ENCODE measurements at regions not wholly inside any gene's neighbourhood (a gene's known extent, or its start where the extent isn't known, plus 50 kb on each side); places are given as distances from the start of the nearest gene placed in this dataset.

DNA sequence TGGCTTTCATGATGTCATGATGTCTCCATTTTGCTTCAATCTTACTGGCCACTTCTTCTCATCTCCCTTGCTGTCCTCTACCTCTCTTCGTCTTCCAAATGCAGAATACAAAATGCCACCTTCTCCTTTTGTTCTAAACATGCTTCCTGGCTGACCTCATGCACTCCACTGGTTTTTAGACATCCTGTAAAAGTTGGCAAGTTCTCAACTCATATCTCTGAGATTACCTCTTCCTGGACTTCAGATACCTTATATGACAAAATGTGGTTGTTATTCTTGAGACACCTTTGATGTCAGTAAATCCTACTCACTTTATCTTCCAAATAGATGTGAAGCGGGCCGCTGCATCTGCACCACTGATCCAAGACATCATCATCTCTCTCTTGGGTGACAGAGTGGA is 212.7 kb upstream of the FOXA2 start:
- no peaks in the 10 kb centered on the region for H3K27me3 ChIP-seq (ENCODE audit: control insufficient read depth, insufficient read depth, low read length)
- peaks cover 22% of the 10 kb centered on the region for H3K4me1 ChIP-seq (ENCODE audit: control insufficient read depth, low read depth, low read length)
- H3K36me3 ChIP-seq (ENCODE audit: control insufficient read depth, low read depth, low read length), result no peaks in the 10 kb centered on the region
- H3K27ac ChIP-seq (ENCODE audit: low read length), result no peak overlapping the region
- no peak overlapping the region for H3K4me3 ChIP-seq (ENCODE audit: low read length)
- no peak overlapping the region for H3K9ac ChIP-seq (ENCODE audit: low read length)
- no peaks in the 10 kb centered on the region for H3K9me3 ChIP-seq (ENCODE audit: control insufficient read depth, low read depth, low read length)

DNA sequence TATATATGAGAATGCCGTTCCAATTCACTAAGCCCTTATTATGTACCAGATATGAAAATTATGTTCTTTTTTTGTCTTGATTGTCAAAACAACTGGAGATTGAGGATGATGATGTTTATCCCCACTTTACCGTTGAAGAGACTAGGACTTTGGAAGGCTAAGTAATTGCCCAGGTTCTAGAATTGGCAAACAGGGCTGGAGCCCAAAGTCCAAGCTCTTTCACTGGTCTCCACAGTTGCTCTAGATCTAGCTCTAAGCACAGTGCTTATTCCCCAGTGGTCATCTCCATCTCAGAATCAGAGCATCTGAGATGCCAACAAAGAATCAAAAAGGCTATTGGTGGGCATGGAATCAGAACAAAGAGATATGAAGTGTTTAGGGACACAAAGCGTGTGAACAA is 215.3 kb upstream of the FOXA2 start:
- Histone ChIP-seq H3K4me3 (ENCODE audit: low read length) (no peak overlapping the region), H3K4me1 (ENCODE audit: control insufficient read depth, low read depth, low read length) (peaks cover 27% of the 10 kb centered on the region), H3K27me3 (ENCODE audit: control insufficient read depth, insufficient read depth, low read length) (peaks cover 3% of the 10 kb centered on the region), H3K36me3 (ENCODE audit: control insufficient read depth, low read depth, low read length) (no peaks in the 10 kb centered on the region), H3K9me3 (ENCODE audit: control insufficient read depth, low read depth, low read length) (no peaks in the 10 kb centered on the region), H3K27ac (ENCODE audit: low read length) (no peak overlapping the region), H3K9ac (ENCODE audit: low read length) (no peak overlapping the region)

DNA sequence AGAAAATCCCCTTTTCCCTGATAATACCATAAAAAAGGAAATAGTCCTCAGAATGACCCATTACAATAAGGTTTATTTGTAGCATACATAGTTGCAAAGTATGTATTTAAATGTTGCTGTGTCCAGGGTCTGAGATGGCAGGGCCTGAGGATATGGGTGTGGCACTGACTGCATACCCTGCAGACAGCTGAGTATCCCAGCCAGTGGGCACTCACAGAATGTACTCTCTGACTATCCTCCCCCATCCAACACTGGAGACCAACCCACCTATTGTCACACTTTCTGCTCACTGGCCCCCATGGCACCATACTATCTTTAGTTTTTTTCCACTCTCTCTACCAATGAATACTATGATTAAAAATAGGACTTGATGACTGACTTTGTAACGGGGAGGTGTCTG is 215.8 kb upstream of the FOXA2 start:
- H3K27me3 ChIP-seq (ENCODE audit: control insufficient read depth, insufficient read depth, low read length), result peaks cover 3% of the 10 kb centered on the region
- H3K36me3 ChIP-seq (ENCODE audit: control insufficient read depth, low read depth, low read length), result no peaks in the 10 kb centered on the region

DNA sequence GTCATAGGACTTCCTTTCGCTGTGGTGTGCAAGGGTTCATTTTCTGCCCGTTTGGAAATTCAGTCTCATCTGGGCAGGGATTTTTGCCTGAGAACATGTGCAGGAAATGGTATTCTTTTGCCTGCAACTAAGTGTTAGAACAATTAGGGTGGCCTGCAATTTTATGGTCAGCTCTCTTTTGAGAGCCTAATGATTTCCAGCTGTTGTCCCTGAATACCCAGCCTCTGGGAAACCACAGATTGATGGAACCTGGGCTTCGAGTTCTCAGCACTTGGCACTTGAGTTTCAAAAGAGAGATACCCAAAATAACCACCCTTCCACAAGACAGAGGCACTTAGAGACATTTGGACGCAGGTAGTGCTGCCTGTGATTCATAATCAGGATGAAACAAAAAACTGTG is 217.2 kb upstream of the FOXA2 start:
- Histone ChIP-seq H3K36me3 (ENCODE audit: control insufficient read depth, low read depth, low read length) (no peaks in the 10 kb centered on the region), H3K4me1 (ENCODE audit: control insufficient read depth, low read depth, low read length) (peaks cover 27% of the 10 kb centered on the region), H3K9ac (ENCODE audit: low read length) (no peak overlapping the region), H3K4me3 (ENCODE audit: low read length) (no peak overlapping the region), H3K27ac (ENCODE audit: low read length) (no peak overlapping the region), H3K27me3 (ENCODE audit: control insufficient read depth, insufficient read depth, low read length) (peaks cover 3% of the 10 kb centered on the region), H3K9me3 (ENCODE audit: control insufficient read depth, low read depth, low read length) (no peaks in the 10 kb centered on the region)

More for the DNA sequence above, 215.8 kb upstream of the FOXA2 start:
- H3K4me1 ChIP-seq (ENCODE audit: control insufficient read depth, low read depth, low read length), result peaks cover 27% of the 10 kb centered on the region
- H3K4me3 ChIP-seq (ENCODE audit: low read length), result no peak overlapping the region
- no peak overlapping the region for H3K9ac ChIP-seq (ENCODE audit: low read length)
- no peak overlapping the region for H3K27ac ChIP-seq (ENCODE audit: low read length)
- H3K9me3 ChIP-seq (ENCODE audit: control insufficient read depth, low read depth, low read length), result no peaks in the 10 kb centered on the region

DNA sequence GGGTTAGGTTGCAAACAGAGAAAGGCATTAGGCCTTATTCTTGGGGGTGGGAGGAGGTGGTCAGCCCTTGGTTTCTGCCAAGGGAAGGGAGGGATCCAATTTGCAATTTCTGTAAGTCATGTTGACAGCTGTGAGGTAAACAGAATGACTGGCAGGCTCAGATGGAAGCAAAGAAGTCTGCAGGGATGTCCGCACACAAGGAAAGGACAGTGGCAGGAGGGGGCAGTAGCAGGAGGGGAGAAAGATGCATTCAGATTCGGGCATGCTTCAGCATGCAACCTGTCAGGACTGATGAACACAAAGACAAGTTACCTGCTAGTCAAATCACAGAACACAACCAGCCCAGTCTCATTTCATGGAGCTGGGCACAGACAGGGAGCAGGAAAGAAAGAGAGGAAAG is 217.9 kb upstream of the FOXA2 start:
- H3K9ac ChIP-seq (ENCODE audit: low read length), result no peak overlapping the region
- peaks cover 3% of the 10 kb centered on the region for H3K27me3 ChIP-seq (ENCODE audit: control insufficient read depth, insufficient read depth, low read length)
- H3K9me3 ChIP-seq (ENCODE audit: control insufficient read depth, low read depth, low read length), result no peaks in the 10 kb centered on the region
- H3K4me1 ChIP-seq (ENCODE audit: control insufficient read depth, low read depth, low read length), result peaks cover 27% of the 10 kb centered on the region
- H3K27ac ChIP-seq (ENCODE audit: low read length), result no peak overlapping the region
- H3K36me3 ChIP-seq (ENCODE audit: control insufficient read depth, low read depth, low read length), result no peaks in the 10 kb centered on the region
- no peak overlapping the region for H3K4me3 ChIP-seq (ENCODE audit: low read length)

DNA sequence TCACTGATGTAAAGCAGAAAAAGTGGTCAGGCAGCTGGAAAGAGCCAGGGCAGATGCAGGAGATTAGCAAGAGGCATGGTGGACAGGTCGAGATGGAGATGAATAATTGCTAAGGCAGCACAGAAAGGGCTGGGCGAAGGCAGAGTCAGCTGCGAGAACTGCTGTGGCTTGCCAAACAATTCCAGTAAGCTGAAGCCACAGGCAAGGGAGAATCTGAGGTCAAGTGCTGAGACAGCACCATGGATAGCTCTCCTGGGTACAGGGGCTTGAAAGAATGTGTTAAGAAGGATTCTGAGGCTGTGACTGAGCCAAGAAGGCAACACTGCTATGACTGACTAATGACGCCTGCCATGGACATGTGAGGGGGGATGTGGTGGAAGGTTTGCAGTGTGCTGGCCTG is 220.8 kb upstream of the FOXA2 start:
- Histone ChIP-seq H3K4me3 (ENCODE audit: low read length) (no peak overlapping the region), H3K9me3 (ENCODE audit: control insufficient read depth, low read depth, low read length) (no peaks in the 10 kb centered on the region), H3K27ac (ENCODE audit: low read length) (no peak overlapping the region), H3K9ac (ENCODE audit: low read length) (no peak overlapping the region), H3K36me3 (ENCODE audit: control insufficient read depth, low read depth, low read length) (no peaks in the 10 kb centered on the region), H3K27me3 (ENCODE audit: control insufficient read depth, insufficient read depth, low read length) (peaks cover 3% of the 10 kb centered on the region), H3K4me1 (ENCODE audit: control insufficient read depth, low read depth, low read length) (peaks cover 29% of the 10 kb centered on the region)

DNA sequence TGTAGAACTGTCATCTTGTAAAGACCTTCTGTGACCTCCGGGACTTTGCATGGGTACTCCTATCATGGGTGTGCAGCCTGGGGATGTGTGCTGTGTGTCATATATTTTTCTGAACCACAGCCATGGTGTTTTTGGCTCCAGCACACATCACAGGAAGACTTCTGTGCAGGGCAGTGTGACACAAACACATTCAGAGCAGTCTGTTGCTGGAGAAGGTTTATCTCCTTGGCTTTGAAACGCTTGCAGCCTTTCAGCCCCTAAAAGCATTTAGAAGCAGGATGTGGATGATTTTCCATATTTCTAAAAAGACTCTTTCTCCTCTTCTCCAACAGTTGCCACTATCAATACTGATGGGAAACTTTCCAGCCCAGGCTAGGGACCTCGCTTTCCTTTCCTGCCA is 221.6 kb upstream of the FOXA2 start:
- H3K36me3 ChIP-seq (ENCODE audit: control insufficient read depth, low read depth, low read length), result no peaks in the 10 kb centered on the region
- no peaks in the 10 kb centered on the region for H3K9me3 ChIP-seq (ENCODE audit: control insufficient read depth, low read depth, low read length)
- H3K4me1 ChIP-seq (ENCODE audit: control insufficient read depth, low read depth, low read length), result peaks cover 21% of the 10 kb centered on the region
- H3K27ac ChIP-seq (ENCODE audit: low read length), result no peak overlapping the region
- peaks cover 3% of the 10 kb centered on the region for H3K27me3 ChIP-seq (ENCODE audit: control insufficient read depth, insufficient read depth, low read length)
- H3K9ac ChIP-seq (ENCODE audit: low read length), result no peak overlapping the region
- H3K4me3 ChIP-seq (ENCODE audit: low read length), result no peak overlapping the region

DNA sequence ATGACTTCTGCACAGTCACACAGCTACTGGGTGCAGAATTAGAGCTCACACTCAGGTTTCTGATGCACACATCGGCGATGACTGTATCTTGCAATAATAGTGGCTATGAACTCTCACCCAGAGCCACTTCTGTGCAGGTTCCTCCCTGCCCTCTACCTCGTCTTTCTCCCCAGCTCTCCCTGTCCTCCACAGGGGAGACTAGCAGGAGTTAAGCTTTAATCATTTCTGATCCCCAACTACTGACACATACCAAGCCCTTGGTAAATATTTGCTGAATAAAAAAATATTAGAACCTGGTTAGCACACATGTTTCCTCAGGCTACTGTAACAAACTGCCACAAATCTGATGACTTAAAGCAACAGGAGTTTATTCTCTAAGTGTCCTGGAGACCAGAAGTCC is 222.7 kb upstream of the FOXA2 start:
- Histone ChIP-seq H3K36me3 (ENCODE audit: control insufficient read depth, low read depth, low read length) (no peaks in the 10 kb centered on the region), H3K9me3 (ENCODE audit: control insufficient read depth, low read depth, low read length) (no peaks in the 10 kb centered on the region), H3K27me3 (ENCODE audit: control insufficient read depth, insufficient read depth, low read length) (peaks cover 3% of the 10 kb centered on the region), H3K4me3 (ENCODE audit: low read length) (no peak overlapping the region), H3K27ac (ENCODE audit: low read length) (no peak overlapping the region), H3K4me1 (ENCODE audit: control insufficient read depth, low read depth, low read length) (peaks cover 11% of the 10 kb centered on the region), H3K9ac (ENCODE audit: low read length) (no peak overlapping the region)

DNA sequence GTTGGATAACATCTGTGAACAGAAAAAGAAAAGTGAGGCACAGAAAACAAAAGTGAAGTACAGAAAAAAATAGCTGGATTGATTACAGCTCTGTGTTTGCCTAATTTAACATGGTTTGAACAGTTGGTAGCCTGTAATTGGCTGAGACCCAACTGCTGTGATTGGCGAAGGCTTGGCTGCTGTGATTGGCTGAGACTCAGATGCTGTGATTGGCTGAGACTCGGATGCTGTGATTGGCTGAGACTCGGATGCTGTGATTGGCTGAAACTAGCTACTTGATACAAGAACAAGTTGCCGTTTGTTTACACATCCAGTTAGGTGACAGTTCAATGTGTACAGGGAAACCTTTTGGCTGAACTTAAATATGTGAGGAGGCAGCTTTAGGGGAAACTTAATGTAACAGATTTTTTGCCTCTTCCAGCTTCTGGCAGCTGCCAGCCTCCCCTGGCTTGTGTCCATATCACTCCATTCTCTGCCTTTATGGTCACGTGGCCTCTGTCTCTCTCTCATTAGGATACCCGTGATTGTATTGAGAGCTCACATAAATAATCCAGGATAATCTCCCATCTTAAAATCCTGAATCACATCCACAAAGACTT is 223.4 kb upstream of the FOXA2 start:
- H3K9me3 ChIP-seq (ENCODE audit: control insufficient read depth, low read depth, low read length), result no peaks in the 10 kb centered on the region
- H3K4me1 ChIP-seq (ENCODE audit: control insufficient read depth, low read depth, low read length), result peaks cover 5% of the 10 kb centered on the region
- no peak overlapping the region for H3K4me3 ChIP-seq (ENCODE audit: low read length)
- H3K27ac ChIP-seq (ENCODE audit: low read length), result no peak overlapping the region
- H3K27me3 ChIP-seq (ENCODE audit: control insufficient read depth, insufficient read depth, low read length), result peaks cover 2% of the 10 kb centered on the region
- no peaks in the 10 kb centered on the region for H3K36me3 ChIP-seq (ENCODE audit: control insufficient read depth, low read depth, low read length)
- H3K9ac ChIP-seq (ENCODE audit: low read length), result no peak overlapping the region

DNA sequence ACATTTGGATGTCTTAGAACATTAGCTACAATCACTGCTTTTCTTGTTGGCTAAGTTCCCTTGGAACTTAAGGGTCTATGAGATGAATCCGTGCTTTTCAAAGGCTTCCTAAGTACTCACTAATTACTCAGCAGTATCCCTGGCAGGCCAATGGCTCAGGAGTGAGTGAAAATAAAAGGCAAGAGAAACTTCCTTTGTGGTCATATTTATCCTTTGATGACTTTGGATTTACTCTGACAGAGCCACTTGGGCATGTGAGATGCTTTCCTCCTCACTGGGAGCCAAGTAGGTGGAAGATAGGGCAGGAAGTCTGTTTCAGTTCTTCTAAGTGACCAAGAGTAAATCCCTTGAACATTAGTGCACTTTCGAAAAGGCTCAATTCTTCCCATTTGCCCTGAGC is 224.3 kb upstream of the FOXA2 start:
- Histone ChIP-seq H3K9me3 (ENCODE audit: control insufficient read depth, low read depth, low read length) (no peaks in the 10 kb centered on the region), H3K36me3 (ENCODE audit: control insufficient read depth, low read depth, low read length) (no peaks in the 10 kb centered on the region), H3K4me3 (ENCODE audit: low read length) (no peak overlapping the region), H3K27ac (ENCODE audit: low read length) (no peak overlapping the region), H3K4me1 (ENCODE audit: control insufficient read depth, low read depth, low read length) (peaks cover 5% of the 10 kb centered on the region), H3K9ac (ENCODE audit: low read length) (no peak overlapping the region), H3K27me3 (ENCODE audit: control insufficient read depth, insufficient read depth, low read length) (no peaks in the 10 kb centered on the region)

DNA sequence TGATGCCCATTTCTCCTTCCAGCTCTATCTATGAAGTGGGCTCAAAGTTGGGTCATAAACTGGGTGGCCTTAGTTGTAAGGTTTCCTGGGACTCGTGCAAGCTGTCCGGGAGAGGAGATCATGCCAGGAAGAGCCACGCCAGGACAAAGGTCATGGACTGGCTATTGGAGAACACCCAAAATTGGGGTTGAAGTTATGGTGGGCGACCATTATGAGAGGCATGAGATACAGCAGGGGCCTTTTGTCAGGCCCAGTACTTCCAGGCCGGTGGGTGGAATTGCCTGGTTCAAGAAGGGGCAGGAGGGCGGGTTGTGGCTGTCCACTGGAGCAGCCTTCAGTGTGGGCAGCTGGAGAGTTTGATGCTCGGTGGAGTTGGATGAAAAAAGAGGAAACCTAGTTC is 225.1 kb upstream of the SSTR4 start:
- H3K36me3 ChIP-seq (ENCODE audit: control insufficient read depth, low read depth, low read length), result no peaks in the 10 kb centered on the region
- H3K4me1 ChIP-seq (ENCODE audit: control insufficient read depth, low read depth, low read length), result peaks cover 5% of the 10 kb centered on the region
- H3K27ac ChIP-seq (ENCODE audit: low read length), result no peak overlapping the region
- no peak overlapping the region for H3K9ac ChIP-seq (ENCODE audit: low read length)
- H3K4me3 ChIP-seq (ENCODE audit: low read length), result no peak overlapping the region
- H3K9me3 ChIP-seq (ENCODE audit: control insufficient read depth, low read depth, low read length), result no peaks in the 10 kb centered on the region
- H3K27me3 ChIP-seq (ENCODE audit: control insufficient read depth, insufficient read depth, low read length), result no peaks in the 10 kb centered on the region

DNA sequence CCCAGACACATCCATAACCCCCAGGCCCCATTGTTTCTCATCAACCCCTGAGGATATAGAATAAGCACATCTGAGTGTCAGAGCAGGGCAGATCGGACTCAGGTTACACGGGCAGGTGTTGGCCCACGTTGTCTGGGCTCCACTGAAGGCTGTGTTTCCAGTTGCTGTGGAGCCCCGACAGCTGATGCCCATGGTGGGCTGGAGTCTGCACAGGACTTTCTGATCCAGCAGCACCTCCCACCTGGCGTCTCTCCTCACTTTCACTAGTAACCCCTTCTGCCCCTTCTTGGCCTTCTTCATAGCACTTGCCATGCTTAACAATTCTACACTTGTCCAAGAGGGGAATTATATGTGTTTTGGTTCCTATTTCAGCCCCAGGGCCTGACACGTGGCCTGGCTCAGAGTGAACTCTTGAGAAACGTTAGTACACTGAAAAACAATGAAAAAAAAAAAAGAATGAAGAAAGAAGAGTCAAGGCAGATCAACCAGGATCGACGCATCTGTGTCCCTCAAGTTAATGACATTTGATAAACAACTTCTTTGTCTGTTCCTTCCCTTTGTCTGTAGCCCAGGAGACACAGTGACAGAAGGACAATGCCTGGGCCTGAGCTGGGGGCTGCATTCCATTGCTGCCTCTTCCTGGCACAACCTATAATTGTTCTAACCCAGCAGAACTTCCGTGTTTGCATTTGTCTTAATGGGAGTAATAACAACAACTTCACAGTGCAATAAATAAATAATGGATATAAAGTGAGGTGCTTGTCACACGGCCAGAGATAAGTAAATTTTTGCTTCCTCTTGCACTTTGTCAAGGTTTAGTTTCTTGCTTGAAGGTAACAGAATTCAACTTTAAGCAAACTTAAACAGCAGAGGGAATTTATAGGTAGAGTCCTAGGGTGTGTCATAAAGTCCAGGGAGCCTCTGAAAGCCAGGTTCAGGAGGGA is 224.2 kb upstream of the SSTR4 start:
- Histone ChIP-seq H3K4me3 (ENCODE audit: low read length) (no peak overlapping the region), H3K4me1 (ENCODE audit: control insufficient read depth, low read depth, low read length) (peaks cover 5% of the 10 kb centered on the region), H3K27me3 (ENCODE audit: control insufficient read depth, insufficient read depth, low read length) (no peaks in the 10 kb centered on the region), H3K9me3 (ENCODE audit: control insufficient read depth, low read depth, low read length) (no peaks in the 10 kb centered on the region), H3K9ac (ENCODE audit: low read length) (no peak overlapping the region), H3K36me3 (ENCODE audit: control insufficient read depth, low read depth, low read length) (no peaks in the 10 kb centered on the region), H3K27ac (ENCODE audit: low read length) (no peak overlapping the region)
